GM20431 (cell line): ENCODE measurements at regions not wholly inside any gene's neighbourhood (a gene's known extent, or its start where the extent isn't known, plus 50 kb on each side); places are given as distances from the start of the nearest gene placed in this dataset.

Source experiments
- in situ Hi-C: fragments of 300-500 bp; cut with MseI, MboI; formaldehyde crosslinking; loops from one replicate; pipeline ENCODE4 v1.15.0; 2020; ENCODE audit warnings: low sequenced_read_pairs; ENCODE audit not compliant: unreplicated experiment

GRCh38 chr15:69593981-69594966, 141.7 kb downstream of the RPLP1 start:
- in situ Hi-C loops = no loop called here

GRCh38 chr15:69595009-69595791, 142.6 kb downstream of the RPLP1 start:
- in situ Hi-C loops = no loop called here

- in situ Hi-C loops = no loop called here
Observed at GRCh38 chr15:69597061-69597592, 144.5 kb downstream of the RPLP1 start.

GRCh38 chr15:69599271-69599670, 146.7 kb downstream of the RPLP1 start:
- in situ Hi-C loops = no loop called here

- in situ Hi-C loops = no loop called here
Observed at GRCh38 chr15:69600556-69601085, 148.0 kb downstream of the RPLP1 start.

GRCh38 chr15:69601711-69602504, 149.3 kb downstream of the RPLP1 start:
- in situ Hi-C loops = no loop called here

GRCh38 chr15:69602921-69603320, 150.3 kb downstream of the RPLP1 start:
- in situ Hi-C loops = no loop called here

GRCh38 chr15:69603369-69604071, 150.9 kb downstream of the RPLP1 start:
- in situ Hi-C loops = no loop called here

- in situ Hi-C loops = no loop called here
Observed at GRCh38 chr15:69604072-69604411, 151.4 kb downstream of the RPLP1 start.

GRCh38 chr15:69606144-69606543, 153.5 kb downstream of the RPLP1 start:
- in situ Hi-C loops = no loop called here

- in situ Hi-C loops = no loop called here
Observed at GRCh38 chr15:69606921-69607500, 154.4 kb downstream of the RPLP1 start.

- in situ Hi-C loops = no loop called here
Observed at GRCh38 chr15:69608661-69609060, 156.0 kb downstream of the RPLP1 start.

- in situ Hi-C loops = no loop called here
Observed at GRCh38 chr15:69609176-69609575, 156.6 kb downstream of the RPLP1 start.

- in situ Hi-C loops = no loop called here
Observed at GRCh38 chr15:69609776-69610175, 157.2 kb downstream of the RPLP1 start.

- in situ Hi-C loops = no loop called here
Observed at GRCh38 chr15:69610277-69610676, 157.7 kb downstream of the RPLP1 start.

- in situ Hi-C loops = no loop called here
Observed at GRCh38 chr15:69610858-69611257, 158.2 kb downstream of the RPLP1 start.

GRCh38 chr15:69612112-69612511, 159.5 kb downstream of the RPLP1 start:
- in situ Hi-C loops = no loop called here

- in situ Hi-C loops = no loop called here
Observed at GRCh38 chr15:69613182-69613581, 160.6 kb downstream of the RPLP1 start.

- in situ Hi-C loops = no loop called here
Observed at GRCh38 chr15:69613988-69614387, 161.4 kb downstream of the RPLP1 start.
